Mucosa of descending colon (tissue), 3 donors: ENCODE measurements at regions not wholly inside any gene's neighbourhood (a gene's known extent, or its start where the extent isn't known, plus 50 kb on each side); places are given as distances from the start of the nearest gene placed in this dataset.

ENCODE experiments used
- ATAC-seq: fragments of 200-7000 bp; cut with Tn5 transposase; one replicate; pipeline ENCODE4 v1.9.1; 2020; ENCODE audit warnings: mild to moderate bottlenecking, moderate library complexity
- DNase-seq, 3 donors: peaks; one replicate each; pipeline ENCODE4 v3.0.0-alpha.2; 2020
- H3K36me3 ChIP-seq: fragments of 200-600 bp; one replicate; pipeline ENCODE4 v1.8.0; 2021; ENCODE audit warnings: low read depth, mild to moderate bottlenecking
- H3K4me1 ChIP-seq: fragments of 200-600 bp; one replicate; pipeline ENCODE4 v1.8.0; 2021; ENCODE audit warnings: low read depth, mild to moderate bottlenecking
- H3K4me3 ChIP-seq: fragments of 200-600 bp; one replicate; pipeline ENCODE4 v1.8.0; 2021; ENCODE audit warnings: mild to moderate bottlenecking
- H3K9me3 ChIP-seq: fragments of 200-600 bp; one replicate; pipeline ENCODE4 v1.8.0; 2021; ENCODE audit warnings: mild to moderate bottlenecking
- intact Hi-C, 2 donors: fragments of 100-400 bp; cut with DNase I in 1 of 2; cut with micrococcal nuclease in 1 of 2; formaldehyde crosslinking; loops; one replicate each; pipeline versions ENCODE4 v1.11.0 to v1.11.1; 2022; cut with DNase I, micrococcal nuclease
- TF ChIP-seq, protein P1 (sequence below): fragments of 200-600 bp; IDR thresholded peaks from one replicate; pipeline ENCODE4 v1.8.0; 2022; ENCODE audit warnings: antibody characterized with exemption, mild to moderate bottlenecking
- donor health status: DM: no; HTN: no; CAD: no; lungs with moderate emphysema.
- donor health status: DM: no; HTN: no; CAD: no.
- donor health status: DM: no; HTN: yes; CAD: no.

DNA sequence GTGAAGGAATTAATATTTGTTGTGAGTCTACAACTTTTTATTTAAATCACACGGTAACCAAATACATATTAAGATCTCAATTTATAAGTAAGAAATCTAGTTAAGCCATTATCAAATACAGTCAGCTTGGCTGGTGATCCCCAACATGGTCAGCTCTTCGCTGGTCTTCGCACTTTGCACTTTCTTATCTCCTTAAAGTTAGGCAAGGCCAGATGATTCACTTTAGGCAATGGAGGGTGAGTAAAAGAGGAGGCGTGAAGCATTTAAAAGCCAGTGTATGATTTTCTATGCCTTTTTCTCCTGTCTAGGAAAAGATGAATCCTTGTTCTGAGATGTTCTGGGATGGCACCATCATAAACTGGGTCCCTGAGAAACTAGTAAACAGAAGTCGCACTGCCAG, 793.7 kb upstream of the ARGLU1 start:
- Histone ChIP-seq H3K4me1 (no peaks in the 10 kb centered on the region), H3K4me3 (no peak overlapping the region), H3K9me3 (no peaks in the 10 kb centered on the region), H3K36me3 (no peaks in the 10 kb centered on the region)
- ATAC-seq (no peak), DNase-seq (no peak)
- TF ChIP-seq, protein P1, sequence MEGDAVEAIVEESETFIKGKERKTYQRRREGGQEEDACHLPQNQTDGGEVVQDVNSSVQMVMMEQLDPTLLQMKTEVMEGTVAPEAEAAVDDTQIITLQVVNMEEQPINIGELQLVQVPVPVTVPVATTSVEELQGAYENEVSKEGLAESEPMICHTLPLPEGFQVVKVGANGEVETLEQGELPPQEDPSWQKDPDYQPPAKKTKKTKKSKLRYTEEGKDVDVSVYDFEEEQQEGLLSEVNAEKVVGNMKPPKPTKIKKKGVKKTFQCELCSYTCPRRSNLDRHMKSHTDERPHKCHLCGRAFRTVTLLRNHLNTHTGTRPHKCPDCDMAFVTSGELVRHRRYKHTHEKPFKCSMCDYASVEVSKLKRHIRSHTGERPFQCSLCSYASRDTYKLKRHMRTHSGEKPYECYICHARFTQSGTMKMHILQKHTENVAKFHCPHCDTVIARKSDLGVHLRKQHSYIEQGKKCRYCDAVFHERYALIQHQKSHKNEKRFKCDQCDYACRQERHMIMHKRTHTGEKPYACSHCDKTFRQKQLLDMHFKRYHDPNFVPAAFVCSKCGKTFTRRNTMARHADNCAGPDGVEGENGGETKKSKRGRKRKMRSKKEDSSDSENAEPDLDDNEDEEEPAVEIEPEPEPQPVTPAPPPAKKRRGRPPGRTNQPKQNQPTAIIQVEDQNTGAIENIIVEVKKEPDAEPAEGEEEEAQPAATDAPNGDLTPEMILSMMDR, result no peak
- intact Hi-C loops, result no loop called here

DNA sequence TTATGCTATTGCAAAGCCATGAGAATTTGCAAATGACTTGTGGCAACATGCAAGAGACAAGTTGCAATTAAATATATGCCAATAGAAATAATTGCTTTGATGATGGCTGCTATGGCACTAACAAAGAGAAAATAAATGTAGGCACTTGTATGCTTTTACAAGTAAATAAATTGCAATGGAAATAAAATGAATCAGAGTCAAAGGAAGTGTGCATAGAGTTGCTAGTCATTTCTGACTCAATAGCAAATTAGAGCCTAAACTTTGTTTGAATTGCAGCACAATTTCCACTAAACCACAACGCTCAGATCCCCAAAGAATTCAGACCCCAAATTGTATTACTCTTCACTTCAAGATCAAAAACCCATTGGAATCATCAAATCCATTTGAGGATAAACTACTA, 792.1 kb upstream of the ARGLU1 start:
- DNase-seq (no peak), ATAC-seq (no peak)
- H3K36me3 ChIP-seq, result no peaks in the 10 kb centered on the region
- no peak overlapping the region for H3K4me3 ChIP-seq
- no peaks in the 10 kb centered on the region for H3K9me3 ChIP-seq
- TF ChIP-seq, protein P1, result no peak
- intact Hi-C loops, result no loop called here
- H3K4me1 ChIP-seq, result no peaks in the 10 kb centered on the region

DNA sequence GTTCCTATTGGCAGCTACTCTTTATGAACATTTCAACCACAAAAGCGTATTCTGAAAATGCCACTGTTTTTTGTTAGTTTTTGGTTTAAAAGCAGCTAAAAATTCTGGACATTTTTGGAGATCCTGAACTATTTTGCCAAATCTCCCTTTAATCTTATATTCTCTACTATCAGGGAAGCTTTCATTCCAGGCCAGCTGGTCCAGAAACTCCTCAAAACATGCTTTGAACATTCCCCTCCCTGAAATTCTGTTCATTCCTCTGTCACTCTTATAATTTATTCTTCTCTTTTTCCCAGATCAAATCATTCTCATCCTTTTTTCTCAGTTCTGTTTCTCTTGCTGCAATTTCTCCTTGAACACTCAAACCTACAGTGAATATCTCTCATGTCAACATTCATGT, 790.9 kb upstream of the ARGLU1 start:
- H3K4me3 ChIP-seq, result no peak overlapping the region
- TF ChIP-seq, protein P1, result no peak

DNA sequence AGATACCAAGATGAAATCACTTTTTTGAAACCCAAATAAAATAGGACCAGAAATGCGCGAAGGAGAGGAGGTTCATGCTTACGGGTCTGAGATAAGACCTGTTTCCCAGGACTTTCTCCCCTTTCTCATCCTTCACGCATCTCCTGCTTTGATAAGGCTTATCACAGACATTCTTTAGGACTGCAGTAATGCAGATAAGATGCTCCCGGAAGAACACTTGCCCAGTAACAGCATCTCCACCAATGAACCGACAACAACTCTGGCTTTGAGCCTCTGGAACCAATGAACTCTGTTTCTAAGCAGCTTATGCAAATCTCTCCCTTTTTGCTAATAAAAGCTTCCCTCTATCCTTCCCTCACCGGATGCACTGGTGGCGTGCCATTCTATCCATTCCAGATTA, 783.4 kb upstream of the ARGLU1 start:
- H3K4me3 ChIP-seq, result no peak overlapping the region
- ATAC-seq (no peak), DNase-seq (no peak)
- H3K36me3 ChIP-seq, result no peaks in the 10 kb centered on the region
- no peaks in the 10 kb centered on the region for H3K4me1 ChIP-seq
- H3K9me3 ChIP-seq, result no peaks in the 10 kb centered on the region
- TF ChIP-seq, protein P1, result no peak
- intact Hi-C loops, result no loop called here

More for the DNA sequence above, 790.9 kb upstream of the ARGLU1 start:
- no peaks in the 10 kb centered on the region for H3K4me1 ChIP-seq
- DNase-seq (no peak), ATAC-seq (no peak)
- intact Hi-C loops, result no loop called here
- no peaks in the 10 kb centered on the region for H3K36me3 ChIP-seq
- no peaks in the 10 kb centered on the region for H3K9me3 ChIP-seq

DNA sequence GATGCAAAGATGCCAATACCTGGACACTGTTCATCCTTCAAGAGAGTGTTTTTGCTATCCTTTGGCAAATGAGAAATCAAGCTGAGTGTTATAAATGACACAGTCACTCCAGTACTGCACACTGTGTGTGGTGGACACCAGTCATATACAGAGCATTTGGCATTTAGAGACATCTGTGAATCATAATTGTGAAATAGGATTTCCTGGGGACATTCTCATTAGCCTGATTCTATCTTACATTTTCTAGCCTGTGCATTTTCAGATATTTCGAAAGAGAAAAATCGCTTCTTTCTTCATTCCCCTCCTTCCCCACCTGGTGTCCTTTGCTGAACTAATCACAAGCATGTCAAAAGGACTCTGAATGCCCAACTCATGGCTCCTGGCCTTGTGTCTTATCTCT, 781.0 kb upstream of the ARGLU1 start:
- TF ChIP-seq, protein P1, result no peak
- Histone ChIP-seq H3K9me3 (no peaks in the 10 kb centered on the region), H3K36me3 (no peaks in the 10 kb centered on the region), H3K4me3 (no peak overlapping the region), H3K4me1 (no peaks in the 10 kb centered on the region)
- no peak for DNase-seq
- no peak for ATAC-seq
- intact Hi-C loops, result no loop called here

DNA sequence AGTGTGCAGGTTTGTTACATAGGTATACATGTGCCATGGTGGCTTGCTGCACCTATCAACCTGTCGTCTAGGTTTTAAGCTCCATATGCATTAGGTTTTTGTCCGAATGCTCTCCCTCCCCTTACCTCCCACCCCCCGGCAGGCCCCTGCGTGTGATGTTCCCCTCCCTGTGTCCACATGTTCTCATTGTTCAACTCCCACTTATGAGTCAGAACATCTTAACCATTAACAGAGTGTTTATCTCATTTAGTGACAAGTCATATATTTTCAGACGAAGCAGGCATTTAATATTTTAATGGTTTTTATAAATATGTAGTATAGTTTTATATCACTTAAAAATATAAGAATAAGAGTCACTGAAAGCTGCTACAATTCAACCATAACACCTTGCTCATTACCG, 780.5 kb upstream of the ARGLU1 start:
- TF ChIP-seq, protein P1, result no peak

More for the DNA sequence above, 780.5 kb upstream of the ARGLU1 start:
- H3K4me1 ChIP-seq, result no peaks in the 10 kb centered on the region
- DNase-seq, result no peak
- ATAC-seq, result no peak
- intact Hi-C loops, result no loop called here
- no peaks in the 10 kb centered on the region for H3K9me3 ChIP-seq
- no peaks in the 10 kb centered on the region for H3K36me3 ChIP-seq
- no peak overlapping the region for H3K4me3 ChIP-seq
